H1 (cell line): ENCODE measurements at regions not wholly inside any gene's neighbourhood (a gene's known extent, or its start where the extent isn't known, plus 50 kb on each side); places are given as distances from the start of the nearest gene placed in this dataset.

Source experiments
- CTCF ChIA-PET: fragments of 300-600 bp; sonication (Branson Sonifier 250); formaldehyde crosslinking; loops from one replicate; lab custom pipeline; 2021; ENCODE audit not compliant: partially characterized antibody; lab: Charles Lee
- POLR2A ChIA-PET: fragments of 300-600 bp; sonication (Branson Sonifier 250); formaldehyde crosslinking; loops from one replicate; lab custom pipeline; 2021; ENCODE audit warnings: inconsistent platforms; ENCODE audit not compliant: partially characterized antibody; lab: Charles Lee
- DNase-seq, 2 experiments: peaks; one replicate each; pipeline versions ENCODE4 v3.0.0 to v3.0.0-alpha.2; 2010 to 2022; ENCODE audit warnings: low spot score in 2 of 2, low read depth in 1 of 2, mixed read lengths in 1 of 2
- FAIRE-seq: peaks from 2 replicates; lab custom pipeline; 2011; peaks lifted over from hg19 to GRCh38; lab: Jason Lieb, UNC
- H2AFZ ChIP-seq: 2 replicates; pipeline ENCODE4 v1.8.1; 2012; ENCODE audit warnings: low read length, inconsistent platforms
- H2AK5ac ChIP-seq: 2 replicates; pipeline ENCODE4 v1.6.1; 2013; ENCODE audit warnings: low read depth, low read length
- H2BK120ac ChIP-seq: replicated peaks from 2 replicates; pipeline ENCODE3; 2013; ENCODE audit warnings: low read depth, low read length, inconsistent platforms
- H2BK12ac ChIP-seq: 2 replicates; pipeline ENCODE4 v1.6.1; 2013; ENCODE audit warnings: low read depth, low read length
- H2BK15ac ChIP-seq: 2 replicates; pipeline ENCODE4 v1.6.1; 2013; ENCODE audit warnings: low read length
- H2BK20ac ChIP-seq: 2 replicates; pipeline ENCODE4 v1.6.1; 2013; ENCODE audit warnings: low read length
- H2BK5ac ChIP-seq: 2 replicates; pipeline ENCODE4 v1.6.1; 2013; ENCODE audit warnings: low read depth, low read length
- H3K14ac ChIP-seq: 2 replicates; pipeline ENCODE4 v1.6.1; 2013; ENCODE audit warnings: inconsistent platforms; ENCODE audit not compliant: insufficient read length
- H3K18ac ChIP-seq: 2 replicates; pipeline ENCODE4 v1.6.1; 2013; ENCODE audit warnings: low read length; ENCODE audit errors: extremely low read depth
- H3K23ac ChIP-seq: 2 replicates; pipeline ENCODE4 v1.6.1; 2013; ENCODE audit warnings: inconsistent platforms; ENCODE audit not compliant: insufficient read length
- H3K23me2 ChIP-seq: 2 replicates; pipeline ENCODE4 v1.6.1; 2013; ENCODE audit warnings: low read depth, low read length
- H3K27ac ChIP-seq: 2 replicates; pipeline ENCODE4 v1.6.1; 2011; ENCODE audit warnings: low read depth, low read length, inconsistent platforms
- H3K27me3 ChIP-seq, 4 experiments: replicated peaks in 1 of 4; 1 replicate in 1 of 4; 2 replicates in 3 of 4; pipeline versions ENCODE4 v1.6.1 to v1.8.1; 2011 to 2013; ENCODE audit warnings: low read length in 3 of 4, mild to moderate bottlenecking in 3 of 4, inconsistent platforms in 2 of 4, mixed read lengths in 2 of 4, moderate library complexity in 1 of 4; ENCODE audit not compliant: control insufficient read depth in 3 of 4, insufficient read depth in 3 of 4; ENCODE audit errors: extremely low read depth in 1 of 4
- H3K36me3 ChIP-seq, 4 experiments: 2 replicates each; pipeline versions ENCODE4 v1.6.1 to v1.8.1; 2011 to 2013; ENCODE audit warnings: mild to moderate bottlenecking in 4 of 4, low read length in 3 of 4, moderate library complexity in 2 of 4, control low read depth in 1 of 4, inconsistent platforms in 1 of 4; ENCODE audit not compliant: insufficient read depth in 4 of 4, control insufficient read depth in 2 of 4
- H3K4ac ChIP-seq: replicated peaks from 2 replicates; pipeline ENCODE3; 2013; ENCODE audit warnings: low read length, low read depth, mixed read lengths, inconsistent platforms; ENCODE audit not compliant: insufficient read length
- H3K4me1 ChIP-seq, 4 experiments: replicated peaks in 1 of 4; 1 replicate in 1 of 4; 2 replicates in 3 of 4; pipeline versions ENCODE4 v1.6.1 to v1.8.1; 2011 to 2013; ENCODE audit warnings: low read length in 3 of 4, inconsistent platforms in 2 of 4, mixed read lengths in 1 of 4; ENCODE audit not compliant: insufficient read depth in 4 of 4, control insufficient read depth in 3 of 4
- H3K4me2 ChIP-seq, 2 experiments: 2 replicates each; pipeline versions ENCODE4 v1.6.1 to v1.8.1; 2011 to 2013; ENCODE audit warnings: low read depth in 2 of 2, low read length in 2 of 2, control low read depth in 1 of 2, inconsistent platforms in 1 of 2, mild to moderate bottlenecking in 1 of 2; ENCODE audit not compliant: insufficient read depth in 1 of 2
- H3K4me3 ChIP-seq, 4 experiments: fragments of 200-600, 300-600 bp in 1 of 4; sonication (generic), shearing (Covaris generic), sonication (Bioruptor Twin) in 1 of 4; 2 replicates each; pipeline versions ENCODE4 v1.5.1 to v1.8.1; 2011 to 2016; ENCODE audit warnings: low read length in 4 of 4, low read depth in 3 of 4, control low read depth in 2 of 4, inconsistent platforms in 2 of 4, mild to moderate bottlenecking in 2 of 4, mixed read lengths in 1 of 4, moderate library complexity in 1 of 4; ENCODE audit not compliant: insufficient read depth in 2 of 4; ENCODE audit errors: extremely low read depth in 1 of 4
- H3K56ac ChIP-seq: replicated peaks from 2 replicates; pipeline ENCODE3; 2013; ENCODE audit warnings: low read depth, mild to moderate bottlenecking, mixed read lengths, low read length, inconsistent platforms; ENCODE audit not compliant: insufficient read length
- H3K79me1 ChIP-seq: 2 replicates; pipeline ENCODE4 v1.6.1; 2013; ENCODE audit warnings: low read depth, low read length, control low read depth
- H3K79me2 ChIP-seq, 2 experiments: 2 replicates each; pipeline versions ENCODE4 v1.6.1 to v1.8.1; 2012 to 2013; ENCODE audit warnings: low read length in 2 of 2, mild to moderate bottlenecking in 2 of 2, inconsistent platforms in 1 of 2; ENCODE audit not compliant: insufficient read depth in 2 of 2, control insufficient read depth in 1 of 2
- H3K9ac ChIP-seq, 4 experiments: replicated peaks in 1 of 4; 1 replicate in 1 of 4; 2 replicates in 3 of 4; pipeline versions ENCODE4 v1.6.1 to v1.8.1; 2011 to 2013; ENCODE audit warnings: low read depth in 3 of 4, low read length in 3 of 4, control low read depth in 2 of 4, mild to moderate bottlenecking in 2 of 4, moderate library complexity in 2 of 4, inconsistent platforms in 1 of 4; ENCODE audit errors: extremely low read depth in 1 of 4
- H3K9me3 ChIP-seq, 2 experiments: 2 replicates each; pipeline versions ENCODE4 v1.6.1 to v1.8.1; 2012 to 2013; ENCODE audit warnings: mild to moderate bottlenecking in 2 of 2, moderate library complexity in 2 of 2, control low read depth in 1 of 2, inconsistent platforms in 1 of 2, low read depth in 1 of 2, low read length in 1 of 2, mixed read lengths in 1 of 2; ENCODE audit not compliant: insufficient read depth in 2 of 2
- H4K20me1 ChIP-seq, 2 experiments: replicated peaks in 1 of 2; 2 replicates each; pipeline versions ENCODE3 to v1.8.1; 2011 to 2013; ENCODE audit warnings: inconsistent platforms in 2 of 2, low read length in 2 of 2, mild to moderate bottlenecking in 1 of 2; ENCODE audit not compliant: insufficient read depth in 2 of 2, control insufficient read depth in 1 of 2
- H4K5ac ChIP-seq: 2 replicates; pipeline ENCODE4 v1.6.1; 2013; ENCODE audit warnings: low read length, low read depth, mixed read lengths, inconsistent platforms; ENCODE audit not compliant: insufficient read length
- H4K8ac ChIP-seq: 2 replicates; pipeline ENCODE4 v1.8.0; 2013; ENCODE audit warnings: mild to moderate bottlenecking, moderate library complexity, low read length, inconsistent platforms; ENCODE audit not compliant: insufficient read depth; ENCODE audit errors: extremely low read depth
- H4K91ac ChIP-seq: replicated peaks from 2 replicates; pipeline ENCODE3; 2013; ENCODE audit warnings: low read length, mixed read lengths, inconsistent platforms; ENCODE audit not compliant: insufficient read length
- CHD1 ChIP-seq: IDR thresholded peaks from 2 replicates; pipeline ENCODE4 v1.6.1; 2012; ENCODE audit warnings: low read depth, low read length, improper control_type of control experiment
- GABPA ChIP-seq: IDR thresholded peaks from 2 replicates; pipeline ENCODE4 v1.6.1; 2011; ENCODE audit warnings: mild to moderate bottlenecking, low read length, moderate library complexity, borderline replicate concordance; ENCODE audit not compliant: insufficient read depth
- KDM4A ChIP-seq: IDR thresholded peaks from one replicate; pipeline ENCODE4 v1.7.1; 2012; ENCODE audit warnings: low read depth, mild to moderate bottlenecking, moderate library complexity, low read length, inconsistent platforms; ENCODE audit not compliant: severe bottlenecking
- MAX ChIP-seq: IDR thresholded peaks from 2 replicates; pipeline ENCODE4 v1.6.1; 2012; ENCODE audit warnings: inconsistent platforms
- NANOG ChIP-seq: IDR thresholded peaks from 2 replicates; pipeline ENCODE4 v1.6.1; 2011; ENCODE audit warnings: low read length, low read depth, mild to moderate bottlenecking, inconsistent platforms; ENCODE audit not compliant: insufficient read depth, poor library complexity, severe bottlenecking
- RFX5 ChIP-seq: IDR thresholded peaks from 2 replicates; pipeline ENCODE4 v1.6.1; 2011; ENCODE audit warnings: low read depth, low read length, improper control_type of control experiment, borderline replicate concordance
- TCF12 ChIP-seq: IDR thresholded peaks from 2 replicates; pipeline ENCODE4 v1.6.1; 2011; ENCODE audit warnings: low read depth, mild to moderate bottlenecking, low read length
- WGBS, 2 experiments: shearing (Covaris generic) in 1 of 2; methylation state at CpG; one replicate each; pipeline versions ENCODE4 v1.1.6 to v1.1.7; 2013 to 2015; ENCODE audit warnings: low lambda C conversion rate in 2 of 2, mixed read lengths in 2 of 2, inconsistent platforms in 1 of 2, low coverage in 1 of 2, missing lambda C conversion rate in 1 of 2; ENCODE audit not compliant: insufficient replicate concordance in 2 of 2, insufficient coverage in 1 of 2, insufficient read length in 1 of 2; ENCODE audit errors: extremely low coverage in 1 of 2, missing lambda C conversion rate in 1 of 2; 5-methylcytosine and 5-hydroxymethylcytosine counted together

DNA sequence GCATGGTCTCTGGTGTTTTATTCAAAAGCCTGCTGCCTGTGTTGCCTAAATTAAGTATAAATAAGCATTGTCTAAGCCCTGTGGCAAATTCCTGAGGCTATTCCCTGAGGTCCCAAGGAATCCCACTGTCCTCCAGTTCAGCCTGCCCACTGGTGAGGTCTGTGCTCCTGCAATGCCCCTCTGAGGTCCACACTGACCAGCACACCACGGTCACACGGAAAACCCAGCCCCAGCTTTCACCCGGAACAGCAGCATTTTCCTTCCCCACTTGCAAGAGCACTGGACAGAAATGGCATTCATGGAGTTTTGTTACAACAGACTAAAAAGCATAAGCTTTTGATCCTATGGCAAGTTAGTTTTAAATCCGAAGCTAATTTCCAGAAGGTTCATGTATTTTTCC lies 234.0 kb downstream of the KLF13 start:
- ChIA-PET CTCF (interaction anchor here (1.1 kb wide), 1 partner anchor 250 kb away, joined by 3 read pairs; no protein-coding TSS in a partner anchor), POLR2A (no interaction called here)
- DNase-seq, result no peak
- H3K79me2 ChIP-seq, result no peaks in the 10 kb centered on the region; a peak in 1 of 4 replicates
- H2BK12ac ChIP-seq, result no peak overlapping the region
- H3K4ac ChIP-seq, result no peak overlapping the region
- H2BK120ac ChIP-seq, result no peak overlapping the region
- H3K56ac ChIP-seq, result no peak overlapping the region
- no peak overlapping the region for H2BK5ac ChIP-seq
- H3K27ac ChIP-seq, result no peak overlapping the region
- no peak for FAIRE-seq
- H2BK20ac ChIP-seq, result no peak overlapping the region
- no peak overlapping the region for H2AK5ac ChIP-seq
- H3K4me2 ChIP-seq, result no peak overlapping the region
- no peak overlapping the region for H4K8ac ChIP-seq
- no peaks in the 10 kb centered on the region for H3K79me1 ChIP-seq
- peaks cover 0 to 4% of the 10 kb centered on the region in 2 experiments for H4K20me1 ChIP-seq
- no peaks in the 10 kb centered on the region for H3K27me3 ChIP-seq
- H4K5ac ChIP-seq, result no peak overlapping the region
- no peak overlapping the region for H3K14ac ChIP-seq
- no peak overlapping the region for H3K18ac ChIP-seq
- H3K9ac ChIP-seq, result no peak overlapping the region
- H4K91ac ChIP-seq, result no peak overlapping the region
- 85% methylated on average over 4 of the region's 4 CpGs; no CpG with 5 or more reads in 1 of the 2 experiments for WGBS, 2 experiments
- H3K36me3 ChIP-seq, result no peaks in the 10 kb centered on the region
- H3K4me1 ChIP-seq, result no peaks in the 10 kb centered on the region
- no peak overlapping the region for H3K23ac ChIP-seq
- no peak overlapping the region for H2BK15ac ChIP-seq
- no peaks in the 10 kb centered on the region for H3K9me3 ChIP-seq
- no peak overlapping the region for H3K4me3 ChIP-seq
- H2AFZ ChIP-seq, result no peak overlapping the region
- no peaks in the 10 kb centered on the region; the same call in 1 of the 2 replicates for H3K23me2 ChIP-seq
- no peak for TF ChIP-seq CHD1
- no peak for TF ChIP-seq TCF12
- TF ChIP-seq MAX, result no peak
- TF ChIP-seq NANOG, result no peak
- TF ChIP-seq GABPA, result no peak
- TF ChIP-seq RFX5, result no peak
- no peak for TF ChIP-seq KDM4A
